Astrocyte (in vitro differentiated cells and primary cell): ENCODE measurements at regions not wholly inside any gene's neighbourhood (a gene's known extent, or its start where the extent isn't known, plus 50 kb on each side); places are given as distances from the start of the nearest gene placed in this dataset.

Source experiments
- DNase-seq: peaks from one replicate; pipeline ENCODE4 v3.0.0-alpha.2; 2010; ENCODE audit warnings: low read depth
- FAIRE-seq: peaks from 2 replicates; lab custom pipeline; 2011; peaks lifted over from hg19 to GRCh38; lab: Jason Lieb, UNC
- H2AFZ ChIP-seq: 2 replicates; pipeline ENCODE4 v1.6.0; 2012; ENCODE audit warnings: low read depth, low read length, inconsistent platforms
- H3K27ac ChIP-seq: 2 replicates; pipeline ENCODE4 v1.5.1; 2011; ENCODE audit warnings: low read depth, low read length, inconsistent platforms
- H3K27me3 ChIP-seq: 2 replicates; pipeline ENCODE4 v1.6.0; 2011; ENCODE audit warnings: low read length, inconsistent platforms; ENCODE audit not compliant: insufficient read depth
- H3K36me3 ChIP-seq: 2 replicates; pipeline ENCODE4 v1.5.1; 2011; ENCODE audit warnings: low read length, inconsistent platforms; ENCODE audit not compliant: insufficient read depth
- H3K4me1 ChIP-seq: 2 replicates; pipeline ENCODE4 v1.5.1; 2011; ENCODE audit warnings: low read length, inconsistent platforms; ENCODE audit not compliant: insufficient read depth
- H3K4me2 ChIP-seq: 2 replicates; pipeline ENCODE4 v1.6.0; 2012; ENCODE audit warnings: low read length, inconsistent platforms
- H3K4me3 ChIP-seq: 2 replicates; pipeline ENCODE4 v1.5.1; 2011; ENCODE audit warnings: low read depth, mild to moderate bottlenecking, low read length, inconsistent platforms; ENCODE audit not compliant: insufficient read depth
- H3K79me2 ChIP-seq: 2 replicates; pipeline ENCODE4 v1.6.0; 2012; ENCODE audit warnings: mild to moderate bottlenecking, low read length, inconsistent platforms; ENCODE audit not compliant: insufficient read depth
- H3K9ac ChIP-seq: 2 replicates; pipeline ENCODE4 v1.6.0; 2012; ENCODE audit warnings: mild to moderate bottlenecking, low read length, inconsistent platforms
- H3K9me3 ChIP-seq: 2 replicates; pipeline ENCODE4 v1.5.1; 2012; ENCODE audit warnings: low read depth, mild to moderate bottlenecking, low read length, inconsistent platforms; ENCODE audit not compliant: insufficient read depth
- H4K20me1 ChIP-seq: 2 replicates; pipeline ENCODE4 v1.6.0; 2012; ENCODE audit warnings: low read length, inconsistent platforms; ENCODE audit not compliant: insufficient read depth
- H3K27ac Mint-ChIP-seq: one replicate; pipeline ENCODE4 v1.8.0; 2021; ENCODE audit warnings: mild to moderate bottlenecking, mixed read lengths; ENCODE audit not compliant: unreplicated experiment
- H3K27me3 Mint-ChIP-seq: one replicate; pipeline ENCODE4 v1.8.0; 2021; ENCODE audit warnings: low read depth, mixed read lengths; ENCODE audit not compliant: unreplicated experiment
- H3K36me3 Mint-ChIP-seq: one replicate; pipeline ENCODE4 v1.8.0; 2021; ENCODE audit warnings: low read depth, mixed read lengths; ENCODE audit not compliant: unreplicated experiment
- H3K4me1 Mint-ChIP-seq: one replicate; pipeline ENCODE4 v1.8.0; 2021; ENCODE audit warnings: low read depth, mixed read lengths; ENCODE audit not compliant: unreplicated experiment
- H3K4me3 Mint-ChIP-seq: one replicate; pipeline ENCODE4 v1.8.0; 2021; ENCODE audit warnings: mild to moderate bottlenecking, moderate library complexity, mixed read lengths; ENCODE audit not compliant: unreplicated experiment
- H3K9me3 Mint-ChIP-seq: one replicate; pipeline ENCODE4 v1.8.0; 2021; ENCODE audit warnings: mild to moderate bottlenecking, mixed read lengths; ENCODE audit not compliant: unreplicated experiment
- CTCF ChIP-seq: IDR thresholded peaks from 2 replicates; pipeline ENCODE4 v1.5.1; 2011; ENCODE audit warnings: low read depth, mild to moderate bottlenecking, inconsistent platforms, low read length, moderate library complexity; ENCODE audit not compliant: insufficient read depth
- EZH2 ChIP-seq: IDR thresholded peaks from 2 replicates; pipeline ENCODE4 v1.6.1; 2012; ENCODE audit warnings: mild to moderate bottlenecking, low read length, inconsistent platforms; ENCODE audit not compliant: insufficient read depth

GRCh38 chr3:67808906-67809305 is 154.5 kb upstream of the SUCLG2 start:
- Mint-ChIP-seq H3K36me3 (peaks cover under 1% of the 10 kb centered on the region), H3K4me1 (peaks cover 6% of the 10 kb centered on the region), H3K27me3 (no peaks in the 10 kb centered on the region), H3K9me3 (no peaks in the 10 kb centered on the region), H3K27ac (no peak overlapping the region), H3K4me3 (no peak overlapping the region)
- Histone ChIP-seq H3K4me3 (no peak overlapping the region), H3K79me2 (no peaks in the 10 kb centered on the region), H4K20me1 (no peaks in the 10 kb centered on the region), H3K4me1 (no peaks in the 10 kb centered on the region), H3K27me3 (no peaks in the 10 kb centered on the region), H3K36me3 (no peaks in the 10 kb centered on the region), H3K4me2 (no peak overlapping the region), H2AFZ (no peak overlapping the region), H3K9me3 (no peaks in the 10 kb centered on the region), H3K27ac (no peak overlapping the region), H3K9ac (no peak overlapping the region)
- DNase-seq = no peak
- no peak for FAIRE-seq
- TF ChIP-seq EZH2 (no peak), CTCF (no peak)

GRCh38 chr3:67804578-67804977 is 150.2 kb upstream of the SUCLG2 start:
- Histone ChIP-seq H2AFZ (no peak overlapping the region), H4K20me1 (no peaks in the 10 kb centered on the region), H3K4me2 (no peak overlapping the region), H3K27me3 (no peaks in the 10 kb centered on the region), H3K79me2 (no peaks in the 10 kb centered on the region), H3K27ac (no peak overlapping the region), H3K4me3 (no peak overlapping the region), H3K9ac (no peak overlapping the region), H3K9me3 (no peaks in the 10 kb centered on the region), H3K36me3 (no peaks in the 10 kb centered on the region), H3K4me1 (no peaks in the 10 kb centered on the region)
- H3K27me3 Mint-ChIP-seq = no peaks in the 10 kb centered on the region
- H3K27ac Mint-ChIP-seq = no peak overlapping the region
- H3K4me1 Mint-ChIP-seq = peaks cover 7% of the 10 kb centered on the region
- no peak for FAIRE-seq
- H3K9me3 Mint-ChIP-seq = peaks cover 2% of the 10 kb centered on the region
- H3K4me3 Mint-ChIP-seq = no peak overlapping the region
- DNase-seq = no peak
- TF ChIP-seq CTCF (no peak), EZH2 (no peak)
- H3K36me3 Mint-ChIP-seq = peaks cover 2% of the 10 kb centered on the region

- Mint-ChIP-seq H3K27ac (no peak overlapping the region), H3K27me3 (no peaks in the 10 kb centered on the region), H3K9me3 (peaks cover 2% of the 10 kb centered on the region), H3K36me3 (peaks cover 2% of the 10 kb centered on the region), H3K4me1 (peaks cover 7% of the 10 kb centered on the region), H3K4me3 (no peak overlapping the region)
- H3K36me3 ChIP-seq = no peaks in the 10 kb centered on the region
- no peak overlapping the region for H3K4me3 ChIP-seq
- TF ChIP-seq EZH2 (no peak), CTCF (no peak)
- no peak overlapping the region for H2AFZ ChIP-seq
- H3K4me1 ChIP-seq = no peaks in the 10 kb centered on the region
- H3K27me3 ChIP-seq = no peaks in the 10 kb centered on the region
- H3K9me3 ChIP-seq = no peaks in the 10 kb centered on the region
- H3K9ac ChIP-seq = no peak overlapping the region
- no peak overlapping the region for H3K4me2 ChIP-seq
- FAIRE-seq = no peak
- no peak for DNase-seq
- no peaks in the 10 kb centered on the region for H3K79me2 ChIP-seq
- H3K27ac ChIP-seq = no peak overlapping the region
- no peaks in the 10 kb centered on the region for H4K20me1 ChIP-seq
These were observed 149.7 kb upstream of the SUCLG2 start for GRCh38 chr3:67804089-67804488.
